IMR-90 (cell line): ENCODE measurements at regions not wholly inside any gene's neighbourhood (a gene's known extent, or its start where the extent isn't known, plus 50 kb on each side); places are given as distances from the start of the nearest gene placed in this dataset.

ENCODE experiments used
- ATAC-seq: fragments of 200-7000 bp; cut with Tn5 transposase; 2 replicates; pipeline ENCODE4 v1.9.1; 2020; ENCODE audit warnings: low read depth, mild to moderate bottlenecking, moderate library complexity
- BruUV-seq: library from RNA; stranded (reverse); fragments of 400-500 nt; replicated peaks from 2 replicates; lab custom pipeline; 2021; lab: Mats Ljungman, UMichigan
- CTCF ChIA-PET: fragments of 300-600 bp; formaldehyde crosslinking; extraction: SDS; loops from one replicate; lab custom pipeline; 2021; ENCODE audit warnings: antibody characterized with exemption; lab: Yijun Ruan, JAX
- POLR2A ChIA-PET: fragments of 300-600 bp; sonication (Branson Sonifier 250); formaldehyde crosslinking; loops from one replicate; lab custom pipeline; 2022; ENCODE audit warnings: antibody characterized with exemption; ENCODE audit not compliant: unreplicated experiment; lab: Charles Lee
- DNase-seq: peaks from one replicate; pipeline ENCODE4 v3.0.0; 2013
- H2AFZ ChIP-seq: replicated peaks from 2 replicates; pipeline ENCODE3; 2013; ENCODE audit warnings: low read length, mild to moderate bottlenecking; ENCODE audit not compliant: poor library complexity
- H2AK5ac ChIP-seq: 2 replicates; pipeline ENCODE4 v1.6.1; 2013; ENCODE audit warnings: low read depth, low read length, inconsistent platforms
- H2AK9ac ChIP-seq: replicated peaks from 2 replicates; pipeline ENCODE3; 2013; ENCODE audit warnings: mild to moderate bottlenecking, low read depth, low read length, moderate library complexity; ENCODE audit not compliant: poor library complexity
- H2BK120ac ChIP-seq: 2 replicates; pipeline ENCODE4 v1.6.1; 2013; ENCODE audit warnings: low read depth, low read length, inconsistent platforms
- H2BK15ac ChIP-seq: 3 replicates; pipeline ENCODE4 v1.6.1; 2013; ENCODE audit warnings: low read depth, low read length, inconsistent platforms
- H2BK20ac ChIP-seq: 2 replicates; pipeline ENCODE4 v1.6.1; 2013; ENCODE audit warnings: low read depth, mild to moderate bottlenecking, inconsistent platforms, low read length, moderate library complexity
- H2BK5ac ChIP-seq: 2 replicates; pipeline ENCODE4 v1.6.1; 2013; ENCODE audit warnings: mild to moderate bottlenecking, low read depth, low read length, inconsistent platforms; ENCODE audit not compliant: poor library complexity, severe bottlenecking
- H3K14ac ChIP-seq: replicated peaks from 2 replicates; pipeline ENCODE4 v1.6.1; 2013; ENCODE audit warnings: low read depth, low read length, inconsistent platforms
- H3K18ac ChIP-seq: 2 replicates; pipeline ENCODE4 v1.6.1; 2013; ENCODE audit warnings: low read depth, low read length, control low read depth
- H3K23ac ChIP-seq: 2 replicates; pipeline ENCODE4 v1.6.1; 2013; ENCODE audit warnings: low read depth, low read length, inconsistent platforms
- H3K27ac ChIP-seq: 2 replicates; pipeline ENCODE4 v1.5.1; 2013; ENCODE audit warnings: mild to moderate bottlenecking, control low read depth, low read length; ENCODE audit not compliant: insufficient read depth
- H3K27me3 ChIP-seq: 2 replicates; pipeline ENCODE4 v1.6.1; 2013; ENCODE audit warnings: low read length; ENCODE audit not compliant: control insufficient read depth, insufficient read depth
- H3K36me3 ChIP-seq: 2 replicates; pipeline ENCODE4 v1.6.1; 2013; ENCODE audit warnings: low read length, mixed read lengths; ENCODE audit not compliant: control insufficient read depth, insufficient read depth
- H3K4ac ChIP-seq: 2 replicates; pipeline ENCODE4 v1.6.1; 2013; ENCODE audit warnings: low read depth, low read length, inconsistent platforms
- H3K4me1 ChIP-seq: 2 replicates; pipeline ENCODE4 v1.6.1; 2013; ENCODE audit warnings: low read length, mixed read lengths; ENCODE audit not compliant: control insufficient read depth, insufficient read depth
- H3K4me2 ChIP-seq: 2 replicates; pipeline ENCODE4 v1.6.1; 2013; ENCODE audit warnings: low read depth, mild to moderate bottlenecking, control low read depth, low read length, moderate library complexity
- H3K4me3 ChIP-seq: 2 replicates; pipeline ENCODE4 v1.5.1; 2013; ENCODE audit warnings: low read depth, mild to moderate bottlenecking, control low read depth, low read length, moderate library complexity; ENCODE audit not compliant: insufficient read depth
- H3K56ac ChIP-seq: 2 replicates; pipeline ENCODE4 v1.6.1; 2013; ENCODE audit warnings: low read length, inconsistent platforms; ENCODE audit not compliant: insufficient read depth; ENCODE audit errors: extremely low read depth
- H3K79me1 ChIP-seq, 2 experiments: 2 replicates each; pipeline ENCODE4 v1.6.1; 2013; ENCODE audit warnings: low read length in 2 of 2, inconsistent platforms in 1 of 2, low read depth in 1 of 2
- H3K9ac ChIP-seq: 2 replicates; pipeline ENCODE4 v1.6.1; 2013; ENCODE audit warnings: low read depth, low read length, control low read depth
- H3K9me1 ChIP-seq: 2 replicates; pipeline ENCODE4 v1.6.1; 2013; ENCODE audit warnings: low read length, inconsistent platforms; ENCODE audit not compliant: insufficient read depth
- H3K9me3 ChIP-seq: 2 replicates; pipeline ENCODE4 v1.6.1; 2013; ENCODE audit warnings: low read length; ENCODE audit not compliant: control insufficient read depth, insufficient read depth
- H4K20me1 ChIP-seq: 2 replicates; pipeline ENCODE4 v1.6.1; 2013; ENCODE audit warnings: low read length, inconsistent platforms; ENCODE audit not compliant: insufficient read depth
- H4K5ac ChIP-seq: 2 replicates; pipeline ENCODE4 v1.6.1; 2013; ENCODE audit warnings: mild to moderate bottlenecking, low read depth, low read length, control low read depth
- H4K8ac ChIP-seq, 2 experiments: 2 replicates each; pipeline ENCODE4 v1.6.1; 2013; ENCODE audit warnings: low read depth in 2 of 2, low read length in 2 of 2, control low read depth in 1 of 2, inconsistent platforms in 1 of 2
- H4K91ac ChIP-seq: 2 replicates; pipeline ENCODE4 v1.6.1; 2013; ENCODE audit warnings: low read depth, low read length, inconsistent platforms; ENCODE audit not compliant: insufficient read depth
- BHLHE40 ChIP-seq: fragments of 150-350 bp; IDR thresholded peaks from 2 replicates; pipeline ENCODE4 v1.6.1; 2016; ENCODE audit warnings: mild to moderate bottlenecking, low read depth, low read length
- CEBPB ChIP-seq: IDR thresholded peaks from 2 replicates; pipeline ENCODE4 v1.6.1; 2012; ENCODE audit warnings: low read depth, low read length, improper control_type of control experiment
- CHD1 ChIP-seq: IDR thresholded peaks from 2 replicates; pipeline ENCODE4 v1.6.1; 2012; ENCODE audit warnings: low read depth, low read length, improper control_type of control experiment
- CTCF ChIP-seq: conservative IDR thresholded peaks from 2 replicates; pipeline ENCODE4 v1.5.1; 2012; ENCODE audit warnings: mild to moderate bottlenecking, low read depth, low read length, improper control_type of control experiment
- FOS ChIP-seq: fragments of 150-350 bp; IDR thresholded peaks from 2 replicates; pipeline ENCODE4 v1.6.1; 2016; ENCODE audit warnings: low read depth, low read length
- MAFK ChIP-seq: IDR thresholded peaks from 2 replicates; pipeline ENCODE4 v1.6.1; 2012; ENCODE audit warnings: low read depth, low read length, improper control_type of control experiment
- MAZ ChIP-seq: IDR thresholded peaks from 2 replicates; pipeline ENCODE4 v1.6.1; 2012; ENCODE audit warnings: low read depth, mild to moderate bottlenecking, low read length, improper control_type of control experiment, moderate library complexity, borderline replicate concordance
- MXI1 ChIP-seq: IDR thresholded peaks from 2 replicates; pipeline ENCODE4 v1.6.1; 2012; ENCODE audit warnings: low read depth, mild to moderate bottlenecking, low read length, moderate library complexity, borderline replicate concordance
- NFE2L2 ChIP-seq: fragments of 150-350 bp; IDR thresholded peaks from 2 replicates; pipeline ENCODE4 v1.6.1; 2016; ENCODE audit warnings: low read depth, mild to moderate bottlenecking, low read length
- POLR2A ChIP-seq: IDR thresholded peaks from 2 replicates; pipeline ENCODE4 v1.6.1; 2012; ENCODE audit warnings: mild to moderate bottlenecking, low read depth, low read length
- RAD21 ChIP-seq: IDR thresholded peaks from 2 replicates; pipeline ENCODE4 v1.6.1; 2012; ENCODE audit warnings: low read length, improper control_type of control experiment
- RCOR1 ChIP-seq: IDR thresholded peaks from 2 replicates; pipeline ENCODE4 v1.6.1; 2012; ENCODE audit warnings: mild to moderate bottlenecking, low read length, improper control_type of control experiment; ENCODE audit not compliant: insufficient replicate concordance
- RFX5 ChIP-seq: IDR thresholded peaks from 2 replicates; pipeline ENCODE4 v1.8.0; 2012; ENCODE audit warnings: low read depth, mild to moderate bottlenecking, low read length, moderate library complexity
- SMC3 ChIP-seq: fragments of 150-350 bp; IDR thresholded peaks from 2 replicates; pipeline ENCODE4 v1.6.1; 2016; ENCODE audit warnings: low read depth, mild to moderate bottlenecking, antibody characterized with exemption, low read length, moderate library complexity
- USF2 ChIP-seq: fragments of 150-350 bp; IDR thresholded peaks from 2 replicates; pipeline ENCODE4 v1.6.1; 2017; ENCODE audit warnings: mild to moderate bottlenecking, antibody characterized with exemption, low read length, low read depth
- dilution Hi-C: fragments of 300-500 bp; cut with HindIII; formaldehyde crosslinking; loops from one replicate; pipeline ENCODE4 v1.14.3; 2018; ENCODE audit warnings: low sequenced_read_pairs; ENCODE audit not compliant: unreplicated experiment
- in situ Hi-C: fragments of 300-500 bp; cut with MboI; formaldehyde crosslinking; loops from 3 replicates; pipeline ENCODE4 v1.14.3; 2019; ENCODE audit warnings: low sequenced_read_pairs, inconsistent platforms, mixed read lengths
- intact Hi-C: fragments of 100-400 bp; cut with micrococcal nuclease; formaldehyde crosslinking; loops from 2 replicates; pipeline ENCODE4 v1.10.0; 2022
- TF ChIP-seq, protein P1 (sequence below): fragments of 150-350 bp; IDR thresholded peaks from 2 replicates; pipeline ENCODE4 v1.6.1; 2016; ENCODE audit warnings: low read depth, mild to moderate bottlenecking, low read length, moderate library complexity, borderline replicate concordance

GRCh38 chr1:79714664-79715063, 708.1 kb upstream of the ADGRL4 start:
- intact Hi-C loops = no loop called here
- Histone ChIP-seq H3K9ac (no peak overlapping the region), H2BK120ac (no peak overlapping the region), H3K14ac (no peak overlapping the region), H3K18ac (no peak overlapping the region), H2BK20ac (no peak overlapping the region), H3K4me1 (no peaks in the 10 kb centered on the region), H3K4me2 (no peak overlapping the region), H2BK5ac (no peak overlapping the region), H2AK9ac (no peak overlapping the region), H4K91ac (no peak overlapping the region), H3K4me3 (no peak overlapping the region), H3K79me1 (no peaks in the 10 kb centered on the region), H4K8ac (no peak overlapping the region), H4K20me1 (no peaks in the 10 kb centered on the region), H3K23ac (no peak overlapping the region), H2AFZ (no peak overlapping the region), H3K27ac (no peak overlapping the region), H3K56ac (no peak overlapping the region), H3K9me3 (no peaks in the 10 kb centered on the region), H2BK15ac (no peak overlapping the region), H2AK5ac (no peak overlapping the region), H3K36me3 (no peaks in the 10 kb centered on the region), H3K27me3 (no peaks in the 10 kb centered on the region), H4K5ac (no peak overlapping the region), H3K9me1 (no peaks in the 10 kb centered on the region), H3K4ac (no peak overlapping the region)
- POLR2A ChIA-PET = no interaction called here
- CTCF ChIA-PET = no interaction called here
- no peak for TF ChIP-seq CEBPB
- TF ChIP-seq MXI1 = no peak
- no peak for TF ChIP-seq FOS
- no peak for TF ChIP-seq MAZ
- TF ChIP-seq USF2 = no peak
- no peak for TF ChIP-seq MAFK
- TF ChIP-seq BHLHE40 = no peak
- no peak for TF ChIP-seq RFX5
- TF ChIP-seq CTCF = no peak
- no peak for TF ChIP-seq CHD1
- no peak for TF ChIP-seq RAD21
- no peak for TF ChIP-seq POLR2A
- TF ChIP-seq RCOR1 = no peak
- TF ChIP-seq, protein P1, sequence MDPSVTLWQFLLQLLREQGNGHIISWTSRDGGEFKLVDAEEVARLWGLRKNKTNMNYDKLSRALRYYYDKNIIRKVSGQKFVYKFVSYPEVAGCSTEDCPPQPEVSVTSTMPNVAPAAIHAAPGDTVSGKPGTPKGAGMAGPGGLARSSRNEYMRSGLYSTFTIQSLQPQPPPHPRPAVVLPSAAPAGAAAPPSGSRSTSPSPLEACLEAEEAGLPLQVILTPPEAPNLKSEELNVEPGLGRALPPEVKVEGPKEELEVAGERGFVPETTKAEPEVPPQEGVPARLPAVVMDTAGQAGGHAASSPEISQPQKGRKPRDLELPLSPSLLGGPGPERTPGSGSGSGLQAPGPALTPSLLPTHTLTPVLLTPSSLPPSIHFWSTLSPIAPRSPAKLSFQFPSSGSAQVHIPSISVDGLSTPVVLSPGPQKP = no peak
- TF ChIP-seq NFE2L2 = no peak
- no peak for TF ChIP-seq SMC3
- in situ Hi-C loops = no loop called here
- DNase-seq (no peak), ATAC-seq (no peak)
- no TSS peak for BruUV-seq
- dilution Hi-C loops = no loop called here
